K562 (cell line): ENCODE measurements at regions not wholly inside any gene's neighbourhood (a gene's known extent, or its start where the extent isn't known, plus 50 kb on each side); places are given as distances from the start of the nearest gene placed in this dataset.
A peak's percentile ranks its signal among the peaks of the same experiment; 100 is the strongest.

Source experiments
- ATAC-seq: fragments of 200-7000 bp; cut with Tn5 transposase; 3 replicates; pipeline ENCODE4 v1.9.1; 2020; ENCODE audit warnings: moderate library complexity
- BruUV-seq: library from RNA; stranded (reverse); fragments of 400-500 nt; replicated peaks from 2 replicates; lab custom pipeline; 2021; lab: Mats Ljungman, UMichigan
- CTCF ChIA-PET: fragments of 300-600 bp; formaldehyde crosslinking; extraction: SDS; loops from one replicate; lab custom pipeline; 2021; ENCODE audit warnings: low intra/inter-chr PET ratio; lab: Yijun Ruan, JAX
- POLR2A ChIA-PET: fragments of 300-600, 350-650 bp; sonication (Branson Sonifier 250); formaldehyde crosslinking; extraction: SDS; loops from one replicate; lab custom pipeline; 2021; ENCODE audit warnings: antibody characterized with exemption, inconsistent platforms; lab: Yijun Ruan, JAX
- DNase-seq, 4 experiments: peaks; one replicate each; pipeline versions ENCODE4 v3.0.0 to v3.0.0-alpha.2; 2011 to 2018; ENCODE audit warnings: low spot score in 3 of 4, mixed read lengths in 3 of 4; ENCODE audit errors: extremely low read depth in 1 of 4
- FAIRE-seq: peaks from 2 replicates; lab custom pipeline; 2011; peaks lifted over from hg19 to GRCh38; lab: Jason Lieb, UNC
- H2AFZ ChIP-seq: 2 replicates; pipeline ENCODE4 v1.6.0; 2011; ENCODE audit warnings: low read depth, low read length, control low read depth, inconsistent platforms
- H3K27ac ChIP-seq: fragments of 200-600 bp; 3 replicates; pipeline ENCODE4 v1.8.0; 2011; ENCODE audit warnings: low read depth, mild to moderate bottlenecking, control low read depth, inconsistent platforms, low read length, moderate library complexity, mixed read lengths; ENCODE audit errors: extremely low read depth
- H3K27me3 ChIP-seq, 2 experiments: fragments of 300-600 bp in 1 of 2; 2 replicates in 1 of 2; 3 replicates in 1 of 2; pipeline versions ENCODE4 v1.6.0 to v1.8.0; 2011; ENCODE audit warnings: inconsistent platforms in 2 of 2, low read length in 2 of 2, mild to moderate bottlenecking in 1 of 2, mixed read lengths in 1 of 2, moderate library complexity in 1 of 2; ENCODE audit not compliant: control insufficient read depth in 2 of 2, insufficient read depth in 2 of 2
- H3K36me3 ChIP-seq: fragments of 300-600 bp; 3 replicates; pipeline ENCODE4 v1.8.0; 2011; ENCODE audit warnings: mild to moderate bottlenecking, low read length, inconsistent platforms; ENCODE audit not compliant: control insufficient read depth, insufficient read depth
- H3K4me1 ChIP-seq, 2 experiments: fragments of 200-600 bp in 1 of 2; replicated peaks in 1 of 2; 2 replicates in 1 of 2; 3 replicates in 1 of 2; pipeline versions ENCODE4 v1.5.1 to v1.8.0; 2011; ENCODE audit warnings: inconsistent platforms in 2 of 2, low read length in 2 of 2, mild to moderate bottlenecking in 1 of 2, mixed read lengths in 1 of 2, moderate library complexity in 1 of 2; ENCODE audit not compliant: control insufficient read depth in 2 of 2, insufficient read depth in 2 of 2
- H3K4me2 ChIP-seq: 2 replicates; pipeline ENCODE4 v1.6.1; 2011; ENCODE audit warnings: low read length, control low read depth, inconsistent platforms, mixed read lengths; ENCODE audit not compliant: insufficient read depth
- H3K4me3 ChIP-seq: fragments of 200-600 bp; sonication (generic), shearing (Covaris generic); 2 replicates; pipeline ENCODE4 v1.5.1; 2016; ENCODE audit warnings: control low read depth, inconsistent platforms
- H3K79me2 ChIP-seq: fragments of 200-600 bp; 3 replicates; pipeline ENCODE4 v1.8.0; 2011; ENCODE audit warnings: low read length, inconsistent platforms; ENCODE audit not compliant: control insufficient read depth, insufficient read depth
- H3K9ac ChIP-seq, 2 experiments: 2 replicates each; pipeline versions ENCODE4 v1.6.0 to v1.6.1; 2011; ENCODE audit warnings: low read depth in 2 of 2, low read length in 2 of 2, control low read depth in 1 of 2, inconsistent platforms in 1 of 2, mild to moderate bottlenecking in 1 of 2, mixed read lengths in 1 of 2; ENCODE audit not compliant: insufficient read depth in 1 of 2
- H3K9me1 ChIP-seq: one replicate; pipeline ENCODE4 v1.6.0; 2011; ENCODE audit warnings: inconsistent platforms, mild to moderate bottlenecking, low read length, moderate library complexity; ENCODE audit not compliant: control insufficient read depth, insufficient read depth
- H3K9me3 ChIP-seq: replicated peaks from 2 replicates; pipeline ENCODE4 v1.5.1; 2011; ENCODE audit warnings: low read depth, low read length, inconsistent platforms; ENCODE audit not compliant: control insufficient read depth, insufficient read depth
- H4K20me1 ChIP-seq: replicated peaks from 2 replicates; pipeline ENCODE4 v1.6.1; 2011; ENCODE audit warnings: low read length, inconsistent platforms, mixed read lengths; ENCODE audit not compliant: control insufficient read depth, insufficient read depth
- ARID2 ChIP-seq: fragments of 450-650 bp; IDR thresholded peaks from 2 replicates; pipeline ENCODE4 v1.6.1; 2017; ENCODE audit warnings: antibody characterized with exemption, mild to moderate bottlenecking
- ATF1 ChIP-seq, 2 experiments: fragments of 450-650 bp in 1 of 2; IDR thresholded peaks; 2 replicates each; pipeline ENCODE4 v1.6.1; 2016; ENCODE audit warnings: missing compliant biosample characterization in 1 of 2, missing genetic modification characterization in 1 of 2
- CGGBP1 ChIP-seq: fragments of 250-450 bp; sonication (Bioruptor Pico); IDR thresholded peaks from 2 replicates; pipeline ENCODE4 v1.9.0; 2021; ENCODE audit warnings: mild to moderate bottlenecking
- CREB1 ChIP-seq, 2 experiments: sonication (generic) in 1 of 2; formaldehyde crosslinking in 1 of 2; IDR thresholded peaks; 2 replicates each; pipeline versions ENCODE4 v1.6.1 to v1.8.0; 2012 to 2022; ENCODE audit warnings: inconsistent platforms in 1 of 2, mild to moderate bottlenecking in 1 of 2, missing genetic modification reagents in 1 of 2, moderate library complexity in 1 of 2
- EGR1 ChIP-seq: fragments of 450-650 bp; conservative IDR thresholded peaks from 2 replicates; pipeline ENCODE4 v1.6.1; 2017; ENCODE audit warnings: mild to moderate bottlenecking
- L3MBTL2 ChIP-seq: fragments of 450-650 bp; IDR thresholded peaks from 2 replicates; pipeline ENCODE4 v1.6.1; 2016; ENCODE audit warnings: mild to moderate bottlenecking, moderate library complexity
- RAD21 ChIP-seq, 2 experiments: fragments of 250-450 bp in 1 of 2; fragments of 450-650 bp in 1 of 2; sonication (Bioruptor Pico) in 1 of 2; formaldehyde crosslinking in 1 of 2; IDR thresholded peaks in 1 of 2; conservative IDR thresholded peaks in 1 of 2; 2 replicates each; pipeline versions ENCODE4 v1.4.0 to v1.8.0; 2020 to 2022; ENCODE audit warnings: mild to moderate bottlenecking in 2 of 2, moderate library complexity in 1 of 2
- RB1 ChIP-seq: fragments of 450-650 bp; IDR thresholded peaks from 2 replicates; pipeline ENCODE4 v1.6.1; 2017; ENCODE audit warnings: low read depth, mild to moderate bottlenecking
- VEZF1 ChIP-seq: fragments of 200-800 bp; sonication (Bioruptor generic); IDR thresholded peaks from 2 replicates; pipeline ENCODE4 v1.6.1; 2017; ENCODE audit warnings: missing genetic modification characterization, missing compliant biosample characterization
- ZKSCAN1 ChIP-seq: fragments of 150-350 bp; IDR thresholded peaks from 2 replicates; pipeline ENCODE4 v1.6.1; 2016; ENCODE audit warnings: low read depth, low read length
- ZNF407 ChIP-seq: fragments of 450-650 bp; IDR thresholded peaks from 2 replicates; pipeline ENCODE4 v1.6.1; 2016; ENCODE audit warnings: low read depth
- WGBS: fragments of 100-300 bp; shearing (Covaris generic); methylation state at CpG from one replicate; pipeline ENCODE4 v1.1.6; 2016; ENCODE audit warnings: low coverage, mixed read lengths; ENCODE audit not compliant: insufficient coverage; ENCODE audit errors: missing lambda C conversion rate; 5-methylcytosine and 5-hydroxymethylcytosine counted together
- in situ Hi-C: fragments of 300-500 bp; cut with MboI; formaldehyde crosslinking; loops from 4 replicates; pipeline ENCODE4 v1.15.0; 2018; ENCODE audit warnings: inconsistent platforms, mixed read lengths
- intact Hi-C: fragments of 100-400 bp; cut with micrococcal nuclease; formaldehyde crosslinking; loops from 2 replicates; pipeline ENCODE4 v1.14.2; 2022

- intact Hi-C loops (no loop called here), in situ Hi-C loops (loop anchor here (5.0 kb wide), 2 partner anchors 1357 to 1377 kb away; partner anchors contain the start of genes CCDC127 and SDHA)
- ChIA-PET CTCF (no interaction called here), POLR2A (interaction anchor here (1.3 to 2.5 kb wide), 2 partner anchors 11 to 13 kb away, joined by 3 to 6 read pairs; no protein-coding TSS in a partner anchor)
- Histone ChIP-seq H4K20me1 (no peaks in the 10 kb centered on the region), H3K27me3 (no peaks in the 10 kb centered on the region), H3K79me2 (peaks cover 4% of the 10 kb centered on the region; the same call in 2 of the 3 replicates), H3K9me3 (no peaks in the 10 kb centered on the region), H2AFZ (peak overlapping the region; percentile 86), H3K27ac (peak overlapping the region; percentile 59), H3K4me3 (peak overlapping the region; percentile 59), H3K9me1 (no peaks in the 10 kb centered on the region), H3K4me2 (peak overlapping the region; percentile 76), H3K4me1 (peaks cover 0 to 13% of the 10 kb centered on the region in 2 experiments; a peak in 2 of 5 replicates), H3K36me3 (0 out of 3 replicates have a peak, but pooled peaks cover 4% of the 10 kb centered on the region), H3K9ac (peak overlapping the region; percentile 70 to 93)
- WGBS = 29% methylated on average over 73 of the region's 78 CpGs
- peak; percentile 86 to 91 (median 88) for DNase-seq
- peak; percentile 98 for ATAC-seq
- no TSS peak for BruUV-seq
- FAIRE-seq = no peak
- peak; percentile 16; the same call in 1 of the 2 replicates for TF ChIP-seq CREB1 (IDR thresholded peaks at IDR 0.05)
- TF ChIP-seq CREB1 (CRISPR knock-in tag; IDR thresholded peaks at IDR 0.05) = no peak
- no peak for TF ChIP-seq ZNF407
- 0 out of 4 replicates have a peak, but pooled peaks of 1 of the 2 experiments have one; percentile 5 for TF ChIP-seq RAD21 (CRISPR knock-in tag; conservative IDR thresholded peaks at IDR 0.05 in 1 of 2, IDR thresholded peaks at IDR 0.05 in 1 of 2)
- TF ChIP-seq L3MBTL2 = peak; percentile 65
- no peak for TF ChIP-seq ATF1 (CRISPR knock-in tag; IDR thresholded peaks at IDR 0.05)
- 0 out of 2 replicates have a peak, but pooled peaks have one; percentile 11 for TF ChIP-seq ATF1 (tag; IDR thresholded peaks at IDR 0.05)
- peak; percentile 36; the same call in 1 of the 2 replicates for TF ChIP-seq ARID2
- peak; percentile 69 for TF ChIP-seq VEZF1 (CRISPR knock-in tag)
- TF ChIP-seq RB1 = peak; percentile 73
- TF ChIP-seq ZKSCAN1 = no peak
- peak; percentile 31; the same call in 1 of the 2 replicates for TF ChIP-seq EGR1
- no peak for TF ChIP-seq CGGBP1 (CRISPR knock-in tag)
These were observed 70.8 kb upstream of the LPCAT1 start for GRCh38 chr5:1594357-1595106.
